ENCODE measurements at regions not wholly inside any gene's neighbourhood (a gene's known extent, or its start where the extent isn't known, plus 50 kb on each side); places are given as distances from the start of the nearest gene placed in this dataset.

GRCh38 chr11:80620867-80621266 is 1180.0 kb upstream of the TENM4 start:
- H3K9me3 ChIP-seq, result no peaks in the 10 kb centered on the region
- no peak for DNase-seq
- no peaks in the 10 kb centered on the region for H3K27me3 ChIP-seq
- no peak overlapping the region for H3K4me3 ChIP-seq
- no peak for TF ChIP-seq POLR2AphosphoS5 (IDR thresholded peaks at IDR 0.05)
- TF ChIP-seq CTCF (IDR thresholded peaks at IDR 0.05), result no peak
- TF ChIP-seq POLR2A (IDR thresholded peaks at IDR 0.05), result no peak
- TF ChIP-seq EP300 (IDR thresholded peaks at IDR 0.05), result no peak
- 94 to 96% methylated on average over 2 of the region's 2 CpGs for WGBS, 2 donors
- no peaks in the 10 kb centered on the region for H3K4me1 ChIP-seq
- intact Hi-C loops (cut with DNase I), result no loop called here
- no peaks in the 10 kb centered on the region for H3K36me3 ChIP-seq
- no peak overlapping the region for H3K27ac ChIP-seq

GRCh38 chr11:80617156-80617555 is 1176.3 kb upstream of the TENM4 start:
- H3K27me3 ChIP-seq, result no peaks in the 10 kb centered on the region
- H3K4me1 ChIP-seq, result no peaks in the 10 kb centered on the region
- TF ChIP-seq CTCF (IDR thresholded peaks at IDR 0.05) (no peak), POLR2A (IDR thresholded peaks at IDR 0.05) (no peak), EP300 (IDR thresholded peaks at IDR 0.05) (no peak), POLR2AphosphoS5 (IDR thresholded peaks at IDR 0.05) (no peak)
- no peak overlapping the region for H3K4me3 ChIP-seq
- DNase-seq, result no peak
- intact Hi-C loops (cut with DNase I), result no loop called here
- no peaks in the 10 kb centered on the region for H3K9me3 ChIP-seq
- no peaks in the 10 kb centered on the region for H3K36me3 ChIP-seq
- 86 to 96% methylated on average over 1 of the region's 1 CpG for WGBS, 2 donors
- H3K27ac ChIP-seq, result no peak overlapping the region

- 76 to 80% methylated on average over 4 of the region's 4 CpGs for WGBS, 2 donors
Observed at GRCh38 chr11:80616070-80616800, 1175.4 kb upstream of the TENM4 start.

GRCh38 chr11:80613655-80614054 is 1172.8 kb upstream of the TENM4 start:
- intact Hi-C loops (cut with DNase I), result no loop called here
- no peaks in the 10 kb centered on the region for H3K27me3 ChIP-seq
- no peak for DNase-seq
- no peak for TF ChIP-seq EP300 (IDR thresholded peaks at IDR 0.05)
- no peak for TF ChIP-seq POLR2AphosphoS5 (IDR thresholded peaks at IDR 0.05)
- 73 to 84% methylated on average over 2 of the region's 2 CpGs for WGBS, 2 donors
- H3K4me3 ChIP-seq, result no peak overlapping the region
- H3K4me1 ChIP-seq, result no peaks in the 10 kb centered on the region
- no peaks in the 10 kb centered on the region for H3K36me3 ChIP-seq
- H3K9me3 ChIP-seq, result no peaks in the 10 kb centered on the region
- H3K27ac ChIP-seq, result no peak overlapping the region

More at GRCh38 chr11:80616070-80616800, 1175.4 kb upstream of the TENM4 start:
- no peaks in the 10 kb centered on the region for H3K4me1 ChIP-seq
- H3K27me3 ChIP-seq, result no peaks in the 10 kb centered on the region
- TF ChIP-seq CTCF (IDR thresholded peaks at IDR 0.05) (no peak), POLR2AphosphoS5 (IDR thresholded peaks at IDR 0.05) (no peak), POLR2A (IDR thresholded peaks at IDR 0.05) (no peak), EP300 (IDR thresholded peaks at IDR 0.05) (no peak)
- no peaks in the 10 kb centered on the region for H3K9me3 ChIP-seq
- intact Hi-C loops (cut with DNase I), result no loop called here
- H3K4me3 ChIP-seq, result no peak overlapping the region
- H3K36me3 ChIP-seq, result no peaks in the 10 kb centered on the region
- no peak overlapping the region for H3K27ac ChIP-seq
- no peak for DNase-seq

- no peaks in the 10 kb centered on the region for H3K9me3 ChIP-seq
- H3K36me3 ChIP-seq, result no peaks in the 10 kb centered on the region
- no peak overlapping the region for H3K27ac ChIP-seq
- intact Hi-C loops (cut with DNase I), result no loop called here
- H3K4me1 ChIP-seq, result no peaks in the 10 kb centered on the region
- WGBS, 2 donors, result 90 to 93% methylated on average over 7 of the region's 7 CpGs
- H3K27me3 ChIP-seq, result no peaks in the 10 kb centered on the region
- H3K4me3 ChIP-seq, result no peak overlapping the region
- TF ChIP-seq POLR2AphosphoS5 (IDR thresholded peaks at IDR 0.05), result no peak
- TF ChIP-seq POLR2A (IDR thresholded peaks at IDR 0.05), result no peak
- TF ChIP-seq EP300 (IDR thresholded peaks at IDR 0.05), result no peak
- no peak for TF ChIP-seq CTCF (IDR thresholded peaks at IDR 0.05)
- no peak for DNase-seq
Observed at GRCh38 chr11:80610516-80610915, 1169.7 kb upstream of the TENM4 start.

Data from sigmoid colon (tissue), 6 donors.